GM19023 (cell line): ENCODE measurements at regions not wholly inside any gene's neighbourhood (a gene's known extent, or its start where the extent isn't known, plus 50 kb on each side); places are given as distances from the start of the nearest gene placed in this dataset.

Source experiments
- ATAC-seq: cut with Tn5 transposase; IDR thresholded peaks from one replicate; pipeline ENCODE4 v1.9.1; 2021; ENCODE audit warnings: mild to moderate bottlenecking, moderate library complexity; ENCODE audit not compliant: unreplicated experiment

DNA sequence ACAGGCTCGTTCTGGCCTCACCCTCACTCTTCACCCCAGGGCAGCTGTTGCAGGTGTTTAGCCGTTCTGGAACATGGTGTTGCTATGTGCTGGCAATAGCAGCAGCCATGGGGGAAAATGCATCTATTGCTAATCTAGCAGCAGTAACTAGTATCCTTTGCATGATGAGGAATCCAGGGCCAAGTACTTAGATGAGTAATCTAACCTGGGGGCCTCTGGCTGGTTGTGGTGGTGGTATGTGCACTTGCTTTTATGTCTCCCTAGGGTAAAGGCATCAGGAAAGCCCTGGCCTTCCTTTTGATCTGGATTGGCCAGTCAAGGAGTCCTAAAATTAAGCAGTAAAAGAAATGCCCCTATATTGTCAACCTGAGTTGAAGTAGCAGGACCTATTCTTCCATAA lies 594.5 kb upstream of the MAP3K7 start:
- ATAC-seq, result no peak

GRCh38 chr6:91173651-91174050 lies 586.8 kb upstream of the MAP3K7 start:
- ATAC-seq, result no peak

DNA sequence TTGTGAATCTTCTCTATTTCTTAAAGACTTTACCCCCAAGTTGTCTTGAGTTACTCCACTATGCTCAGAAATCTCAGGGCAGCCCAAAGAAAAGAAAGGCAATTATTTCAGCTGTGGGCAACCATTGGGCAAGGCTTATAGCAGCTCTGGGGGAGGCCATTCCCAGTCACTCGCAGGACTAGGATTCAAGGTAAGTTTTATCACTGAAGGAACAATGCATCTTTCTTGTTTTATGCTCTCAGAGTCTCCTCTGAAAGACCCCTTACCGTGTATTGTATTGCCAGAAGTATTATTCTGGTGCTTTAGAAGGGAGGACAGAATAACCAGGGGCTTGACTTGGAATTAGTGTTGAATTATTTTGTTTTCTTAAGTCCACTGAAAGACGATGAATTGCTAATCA lies 586.3 kb upstream of the MAP3K7 start:
- ATAC-seq, result no peak

- ATAC-seq, result no peak
These were observed 585.0 kb upstream of the MAP3K7 start for GRCh38 chr6:91171754-91172462.

- ATAC-seq, result no peak
These were observed 581.0 kb upstream of the MAP3K7 start for GRCh38 chr6:91167846-91168245.

DNA sequence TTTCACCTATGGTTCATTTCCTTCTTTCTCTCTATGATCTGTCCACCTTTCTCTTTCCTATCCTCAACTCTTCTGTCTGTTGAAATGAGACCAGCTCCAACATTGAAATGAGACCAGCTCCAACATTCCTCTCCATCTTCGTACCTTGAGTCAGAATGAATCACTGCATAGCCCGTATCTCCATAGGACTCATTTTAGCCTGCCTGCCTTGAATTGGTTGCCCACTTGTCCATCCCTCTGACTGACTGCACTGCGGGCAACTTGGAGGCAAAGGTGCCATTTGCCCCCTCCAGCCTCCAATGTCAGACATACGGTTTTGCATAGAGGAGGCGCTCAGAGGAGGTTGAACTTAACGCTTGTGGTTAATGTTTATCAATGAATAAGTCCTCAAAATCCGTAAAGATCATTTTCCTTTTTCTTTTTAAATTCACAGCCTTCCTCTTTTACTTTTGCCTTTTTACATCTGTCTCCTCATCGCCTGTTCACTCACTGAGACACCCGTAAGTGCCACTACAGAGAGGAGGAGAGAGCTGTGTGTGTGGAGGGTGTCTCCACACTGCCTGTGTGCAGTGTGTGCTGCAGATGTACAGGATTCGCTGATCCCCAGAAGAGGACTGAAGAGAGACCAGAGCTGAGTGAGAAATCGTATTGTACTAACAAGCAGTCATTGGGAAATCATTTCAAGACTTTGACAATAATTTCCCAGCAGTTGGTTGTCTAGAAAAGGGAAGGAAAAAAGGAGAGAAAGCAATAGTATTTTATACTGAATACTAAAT lies 579.6 kb upstream of the MAP3K7 start:
- no peak for ATAC-seq

DNA sequence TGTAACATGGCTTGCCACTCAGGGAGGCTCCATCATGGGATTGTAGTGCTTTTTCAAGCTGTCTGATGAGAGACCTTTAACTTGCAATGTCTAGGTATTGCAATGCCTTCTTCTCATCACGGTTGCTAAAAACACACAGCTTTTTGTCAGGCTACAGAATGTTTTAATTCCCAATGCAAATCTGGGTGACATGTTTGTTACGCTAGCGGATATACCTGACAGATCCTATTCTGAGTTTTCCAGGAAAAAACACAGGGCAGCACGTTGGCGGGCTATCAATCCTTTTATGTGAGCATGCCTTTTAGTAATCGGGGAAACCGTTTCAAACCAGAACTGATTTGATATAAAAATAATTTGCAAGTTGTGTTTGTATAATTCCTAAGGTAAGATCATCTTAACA lies 577.2 kb upstream of the MAP3K7 start:
- ATAC-seq, result no peak

GRCh38 chr6:91161246-91161645 lies 574.4 kb upstream of the MAP3K7 start:
- ATAC-seq, result no peak

- no peak for ATAC-seq
These were observed 568.4 kb upstream of the MAP3K7 start for GRCh38 chr6:91155129-91155785.

DNA sequence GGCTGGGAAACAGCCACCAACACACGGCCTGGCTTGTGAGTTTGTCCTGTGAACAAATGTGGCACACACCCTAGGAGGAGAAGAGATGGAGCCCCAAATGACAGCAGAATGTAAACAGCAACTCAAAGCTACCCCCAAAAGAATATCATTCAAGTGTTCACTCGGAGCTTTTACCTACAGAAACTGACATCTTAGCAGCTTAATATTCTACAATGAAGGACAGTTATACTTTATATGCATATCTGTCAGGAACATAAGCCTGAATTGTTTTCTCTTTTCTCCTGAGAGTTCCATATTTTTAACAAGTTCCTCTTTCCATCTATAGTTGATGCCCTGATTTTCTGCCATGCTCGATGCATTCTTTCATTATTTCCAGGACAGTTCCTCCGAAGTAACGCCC lies 566.0 kb upstream of the MAP3K7 start:
- ATAC-seq, result no peak

DNA sequence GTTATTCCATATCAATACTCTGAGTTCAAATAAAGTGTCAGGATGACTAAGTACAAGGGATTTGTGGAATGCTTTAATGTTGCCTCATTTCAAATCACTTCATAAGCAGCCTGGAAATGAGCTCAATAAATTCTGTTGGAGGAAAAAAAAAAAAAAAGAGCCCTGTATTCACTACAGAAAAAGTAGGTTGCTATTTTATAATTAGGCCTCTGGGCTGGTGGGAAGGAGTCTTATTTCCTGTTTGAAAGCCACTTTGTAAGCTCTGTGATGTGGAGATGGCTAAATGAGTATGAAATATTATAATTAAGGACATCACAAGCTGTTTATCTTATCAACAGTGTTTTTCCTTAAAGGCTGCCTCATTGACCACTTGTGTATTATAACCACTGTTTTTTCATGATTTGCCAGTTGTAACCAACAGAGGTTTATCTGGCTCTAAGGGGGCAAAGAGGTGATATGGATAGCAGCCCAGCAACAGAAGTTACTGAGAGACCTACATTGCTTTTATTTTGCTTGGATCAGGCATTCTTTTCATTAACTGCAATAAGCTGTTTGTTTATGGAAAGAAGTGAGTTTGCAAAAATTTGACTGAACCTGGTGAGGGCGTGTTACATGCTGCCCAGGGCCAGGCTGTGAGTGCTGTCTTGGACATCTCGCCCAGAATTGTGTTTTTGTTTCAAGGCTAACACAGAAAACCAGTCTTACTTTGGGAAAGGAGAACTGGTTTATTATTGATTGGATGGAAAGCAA lies 563.3 kb upstream of the MAP3K7 start:
- ATAC-seq, result no peak

GRCh38 chr6:91149246-91149955 lies 562.5 kb upstream of the MAP3K7 start:
- ATAC-seq, result no peak

DNA sequence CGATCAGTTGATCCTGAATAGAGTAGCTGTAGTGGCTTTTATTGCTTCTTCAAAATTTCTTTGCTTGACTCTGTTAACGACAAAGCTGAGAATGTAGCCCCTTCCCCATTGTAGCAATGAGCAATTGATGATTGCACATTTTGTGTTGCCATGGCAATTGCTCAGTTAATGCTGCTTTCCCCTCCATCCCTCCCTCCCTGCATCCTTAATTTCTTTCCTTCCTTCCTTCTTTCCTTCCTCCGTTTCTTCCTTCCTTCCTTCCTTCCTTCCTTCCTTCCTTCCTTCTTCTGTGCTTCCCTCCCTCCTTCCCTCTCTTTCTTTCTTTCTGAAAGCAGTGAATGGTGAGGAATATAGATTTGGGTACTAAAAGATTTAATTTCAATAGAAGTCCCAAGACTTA lies 557.3 kb upstream of the MAP3K7 start:
- ATAC-seq, result no peak

DNA sequence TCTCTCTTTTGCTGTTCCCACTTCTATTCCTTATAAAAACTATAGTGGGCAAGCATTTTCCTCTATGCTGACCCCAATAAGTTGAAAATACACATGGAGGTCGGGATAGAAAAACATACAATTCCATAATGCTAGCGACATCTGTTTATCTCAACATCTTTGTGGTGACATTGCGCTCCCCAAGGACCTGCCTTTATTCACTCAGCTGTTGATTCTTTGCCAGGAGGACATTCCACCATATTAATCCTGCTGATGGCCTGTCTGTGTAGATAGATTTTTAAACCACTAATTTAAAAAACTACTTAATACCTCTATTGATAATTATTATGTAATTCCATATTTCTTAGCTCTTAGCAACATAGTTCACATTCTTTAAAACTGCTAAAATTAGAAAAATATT lies 555.3 kb upstream of the MAP3K7 start:
- ATAC-seq, result no peak

- ATAC-seq, result no peak
These were observed 554.5 kb upstream of the MAP3K7 start for GRCh38 chr6:91141346-91141745.

DNA sequence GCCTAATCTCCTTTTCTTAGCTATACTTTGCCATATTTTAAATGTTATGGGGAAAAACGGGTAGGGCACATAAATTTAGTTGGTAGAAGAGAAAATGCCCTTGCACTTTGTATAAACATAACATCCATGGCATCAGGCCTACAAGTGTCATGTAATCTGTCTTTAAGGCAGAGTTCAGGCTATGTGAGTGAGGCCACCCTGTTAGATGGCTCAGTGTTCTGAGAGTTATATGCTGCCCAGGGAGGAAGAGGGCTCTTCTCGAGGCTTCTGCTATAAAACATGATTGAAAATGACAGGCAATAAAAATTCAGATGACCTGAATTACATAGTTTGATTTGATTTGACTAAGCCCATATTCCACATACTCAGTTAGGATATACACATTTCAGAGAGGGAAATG lies 553.6 kb upstream of the MAP3K7 start:
- ATAC-seq, result no peak

DNA sequence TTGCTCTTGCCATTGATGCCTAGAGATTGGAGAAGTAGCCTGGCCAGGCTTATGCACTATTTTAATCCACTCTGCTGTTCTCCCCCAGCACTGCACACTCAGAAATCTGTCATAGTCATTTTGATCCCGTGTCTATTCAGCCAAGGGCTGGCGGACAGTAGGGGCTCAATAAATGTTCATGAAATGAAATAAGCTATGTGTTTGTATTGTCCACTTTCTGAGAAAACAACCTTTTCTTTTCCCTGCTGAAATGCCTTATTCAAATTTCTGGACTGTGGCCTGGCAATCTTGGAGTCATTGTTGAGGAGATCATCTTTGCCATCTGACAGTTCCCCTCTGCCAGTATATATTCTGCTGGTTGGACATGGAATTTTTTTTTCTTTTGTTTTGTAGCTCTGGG lies 550.4 kb upstream of the MAP3K7 start:
- ATAC-seq, result no peak

DNA sequence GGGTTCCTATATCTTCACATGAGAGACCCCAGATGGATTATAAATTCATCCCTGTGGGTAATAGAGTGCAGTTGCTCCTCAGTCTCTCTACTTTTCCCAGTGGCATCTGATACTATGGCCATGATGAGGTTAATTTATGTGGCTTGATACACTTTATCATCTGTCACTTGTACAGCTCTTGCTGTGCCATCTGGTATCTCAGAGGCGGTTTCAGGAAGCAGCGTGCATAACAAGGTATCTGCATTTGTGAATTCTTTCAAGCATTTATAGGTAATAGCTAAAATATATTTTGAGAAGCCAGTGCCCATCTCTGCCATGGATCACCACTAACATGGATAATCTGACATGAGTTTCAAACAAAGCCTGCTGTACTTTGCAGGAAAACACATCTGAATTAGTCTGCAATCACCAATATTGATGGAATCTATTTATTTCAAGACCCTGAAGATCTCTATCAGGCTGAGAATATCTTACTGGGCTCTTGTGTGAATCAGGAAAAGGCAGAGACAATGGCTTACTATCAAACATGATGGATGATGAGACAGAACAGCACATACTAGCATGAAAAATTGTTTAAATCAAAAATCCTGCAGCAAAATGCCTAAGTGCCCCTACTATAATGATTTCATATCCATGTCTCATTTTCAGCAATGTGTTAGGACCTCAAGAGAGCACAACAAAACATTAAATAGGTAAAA lies 548.7 kb upstream of the MAP3K7 start:
- ATAC-seq, result no peak

DNA sequence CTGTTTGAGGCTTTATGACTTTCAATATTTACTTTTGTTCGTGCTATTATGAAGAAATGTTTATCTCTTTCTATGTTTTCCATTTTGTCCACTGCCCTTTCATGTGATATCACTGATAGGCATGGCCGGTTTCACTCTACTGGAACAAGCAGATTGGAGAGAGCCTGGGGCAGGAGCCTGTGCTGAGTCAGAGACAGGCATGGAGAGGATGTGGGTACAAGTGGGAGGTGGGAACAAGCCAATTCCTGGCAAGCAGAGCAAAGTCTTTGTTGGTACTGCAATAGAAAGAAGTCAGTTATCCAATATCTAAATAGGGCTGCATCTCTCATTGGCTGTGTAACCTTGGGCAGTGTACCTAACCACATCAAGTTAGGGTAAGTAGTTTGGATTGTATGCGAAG lies 545.6 kb upstream of the MAP3K7 start:
- ATAC-seq, result no peak

GRCh38 chr6:91130126-91130525 lies 543.3 kb upstream of the MAP3K7 start:
- ATAC-seq, result no peak
